Skin epidermis (tissue), 12 donors: ENCODE measurements at regions not wholly inside any gene's neighbourhood (a gene's known extent, or its start where the extent isn't known, plus 50 kb on each side); places are given as distances from the start of the nearest gene placed in this dataset.

ENCODE experiments used
- H3K27ac ChIP-seq, 21 experiments: fragments of 200-600 bp; sonication (generic) in 11 of 21; one replicate each; pipeline ENCODE4 v1.5.0; 2020; ENCODE audit warnings: mild to moderate bottlenecking in 3 of 21, inconsistent platforms in 2 of 21, moderate library complexity in 2 of 21
- H3K4me3 ChIP-seq, 7 experiments: fragments of 200-600 bp; sonication (generic) in 2 of 7; one replicate each; pipeline ENCODE4 v1.5.0; 2020; ENCODE audit warnings: inconsistent platforms in 2 of 7, mild to moderate bottlenecking in 2 of 7, moderate library complexity in 1 of 7

- Histone ChIP-seq H3K27ac (no peak overlapping the region), H3K4me3 (no peak overlapping the region)
Measured at GRCh38 chr1:29379443-29380073, 143.2 kb downstream of the PTPRU start.
